GM12878 (cell line): ENCODE measurements at regions not wholly inside any gene's neighbourhood (a gene's known extent, or its start where the extent isn't known, plus 50 kb on each side); places are given as distances from the start of the nearest gene placed in this dataset.

Experiments
- ATAC-seq: fragments of 200-7000 bp; cut with Tn5 transposase; 3 replicates; pipeline ENCODE4 v1.9.1; 2020; ENCODE audit warnings: mild to moderate bottlenecking, moderate library complexity
- BruUV-seq: library from RNA; stranded (reverse); fragments of 400-500 nt; replicated peaks from 2 replicates; lab custom pipeline; 2021; lab: Mats Ljungman, UMichigan
- CTCF ChIA-PET: fragments of 300-600 bp; sonication (Branson Sonifier 250); formaldehyde crosslinking; extraction: SDS; loops from one replicate; lab custom pipeline; 2021; ENCODE audit warnings: inconsistent platforms; lab: Yijun Ruan, JAX
- POLR2A ChIA-PET: fragments of 350-600 bp; formaldehyde crosslinking; extraction: SDS; loops from one replicate; lab custom pipeline; 2021; ENCODE audit warnings: inconsistent platforms; lab: Charles Lee
- RAD21 ChIA-PET: fragments of 300-600 bp; sonication (Branson Sonifier 250); formaldehyde crosslinking; loops from one replicate; lab custom pipeline; 2023; ENCODE audit warnings: antibody characterized with exemption; ENCODE audit not compliant: unreplicated experiment; lab: Charles Lee
- SMC1A ChIA-PET: fragments of 300-600 bp; sonication (Branson Sonifier 250); formaldehyde crosslinking; loops from one replicate; lab custom pipeline; 2023; ENCODE audit not compliant: unreplicated experiment, uncharacterized antibody; lab: Charles Lee
- DNase-seq: peaks from one replicate; pipeline ENCODE4 v3.0.0-alpha.2; 2011; ENCODE audit warnings: low read depth, low spot score
- FAIRE-seq: peaks from 3 replicates; lab custom pipeline; 2011; peaks lifted over from hg19 to GRCh38; lab: Jason Lieb, UNC
- H2AFZ ChIP-seq: 2 replicates; pipeline ENCODE4 v1.6.0; 2011; ENCODE audit warnings: low read depth, low read length, control low read depth; ENCODE audit not compliant: control insufficient read depth
- H3K27ac ChIP-seq: 2 replicates; pipeline ENCODE4 v1.5.1; 2011; ENCODE audit warnings: control low read depth; ENCODE audit not compliant: control insufficient read depth, insufficient read depth
- H3K27me3 ChIP-seq, 2 experiments: replicated peaks in 1 of 2; 2 replicates each; pipeline versions ENCODE4 v1.6.0 to v1.6.1; 2011; ENCODE audit warnings: low read length in 1 of 2; ENCODE audit not compliant: control insufficient read depth in 2 of 2, insufficient read depth in 2 of 2
- H3K36me3 ChIP-seq, 2 experiments: 2 replicates each; pipeline ENCODE4 v1.5.1; 2011; ENCODE audit warnings: low read length in 1 of 2; ENCODE audit not compliant: control insufficient read depth in 2 of 2, insufficient read depth in 2 of 2
- H3K4me1 ChIP-seq: 2 replicates; pipeline ENCODE4 v1.6.1; 2011; ENCODE audit warnings: mild to moderate bottlenecking, low read length, moderate library complexity, mixed read lengths; ENCODE audit not compliant: control insufficient read depth, insufficient read depth
- H3K4me2 ChIP-seq: 2 replicates; pipeline ENCODE4 v1.6.0; 2011; ENCODE audit warnings: control low read depth; ENCODE audit not compliant: control insufficient read depth, insufficient read depth
- H3K4me3 ChIP-seq: fragments of 200-600 bp; sonication (generic); 2 replicates; pipeline ENCODE4 v1.5.1; 2016
- H3K79me2 ChIP-seq: 2 replicates; pipeline ENCODE4 v1.6.0; 2011; ENCODE audit warnings: low read length; ENCODE audit not compliant: control insufficient read depth, insufficient read depth
- H3K9ac ChIP-seq: 2 replicates; pipeline ENCODE4 v1.8.0; 2011; ENCODE audit warnings: low read length, control low read depth, mixed read lengths; ENCODE audit not compliant: control insufficient read depth, insufficient read depth
- H3K9me3 ChIP-seq: replicated peaks from 3 replicates; pipeline ENCODE4 v1.5.1; 2011; ENCODE audit warnings: mild to moderate bottlenecking, low read length; ENCODE audit not compliant: control insufficient read depth, insufficient read depth
- H4K20me1 ChIP-seq: 2 replicates; pipeline ENCODE4 v1.6.0; 2011; ENCODE audit not compliant: control insufficient read depth, insufficient read depth
- EP300 ChIP-seq, 2 experiments: fragments of 150-350 bp in 1 of 2; IDR thresholded peaks; 2 replicates each; pipeline ENCODE4 v1.6.1; 2011 to 2012; ENCODE audit warnings: low read depth in 2 of 2, low read length in 2 of 2, borderline replicate concordance in 1 of 2, improper control_type of control experiment in 1 of 2, inconsistent platforms in 1 of 2; ENCODE audit not compliant: control insufficient read depth in 1 of 2
- EZH2 ChIP-seq: IDR thresholded peaks from 2 replicates; pipeline ENCODE4 v1.6.1; 2012; ENCODE audit warnings: low read depth, mild to moderate bottlenecking, control low read depth, inconsistent platforms, low read length, borderline replicate concordance; ENCODE audit not compliant: control insufficient read depth
- FOXK2 ChIP-seq: fragments of 450-650 bp; IDR thresholded peaks from 2 replicates; pipeline ENCODE4 v1.6.1; 2017; ENCODE audit warnings: mild to moderate bottlenecking, moderate library complexity
- PAX5 ChIP-seq: IDR thresholded peaks from 2 replicates; pipeline ENCODE4 v1.6.1; 2011; ENCODE audit warnings: low read depth, low read length, borderline replicate concordance
- RUNX3 ChIP-seq: IDR thresholded peaks from 2 replicates; pipeline ENCODE4 v1.6.1; 2012; ENCODE audit warnings: low read length, inconsistent platforms
- SMAD1 ChIP-seq: fragments of 450-650 bp; IDR thresholded peaks from 2 replicates; pipeline ENCODE4 v1.6.1; 2018; ENCODE audit warnings: mild to moderate bottlenecking, low read depth; ENCODE audit not compliant: partially characterized antibody
- TBL1XR1 ChIP-seq: IDR thresholded peaks from 2 replicates; pipeline ENCODE4 v1.6.1; 2012; ENCODE audit warnings: low read depth, low read length, improper control_type of control experiment
- WRNIP1 ChIP-seq: IDR thresholded peaks from 2 replicates; pipeline ENCODE4 v1.6.1; 2011; ENCODE audit warnings: low read depth, low read length, improper control_type of control experiment, borderline replicate concordance
- ZNF217 ChIP-seq: fragments of 450-650 bp; IDR thresholded peaks from 2 replicates; pipeline ENCODE4 v1.6.1; 2017; ENCODE audit warnings: antibody characterized with exemption, mild to moderate bottlenecking
- WGBS: methylation state at CpG from one replicate; pipeline ENCODE4 v1.1.6; 2016; ENCODE audit warnings: low lambda C conversion rate; ENCODE audit not compliant: insufficient replicate concordance, insufficient coverage; ENCODE audit errors: missing lambda C conversion rate; 5-methylcytosine and 5-hydroxymethylcytosine counted together
- in situ Hi-C: fragments of 300-500 bp; cut with MboI; formaldehyde crosslinking; loops from 9 replicates; pipeline ENCODE4 v1.14.3; 2018; ENCODE audit warnings: mixed read lengths
- intact Hi-C: fragments of 100-400 bp; cut with micrococcal nuclease; formaldehyde crosslinking; loops from one replicate; pipeline ENCODE4 v1.14.2; 2022; ENCODE audit not compliant: unreplicated experiment
- TF ChIP-seq, protein P1 (sequence below): IDR thresholded peaks from 2 replicates; pipeline ENCODE4 v1.6.1; 2012; ENCODE audit warnings: mild to moderate bottlenecking, low read depth, low read length

DNA sequence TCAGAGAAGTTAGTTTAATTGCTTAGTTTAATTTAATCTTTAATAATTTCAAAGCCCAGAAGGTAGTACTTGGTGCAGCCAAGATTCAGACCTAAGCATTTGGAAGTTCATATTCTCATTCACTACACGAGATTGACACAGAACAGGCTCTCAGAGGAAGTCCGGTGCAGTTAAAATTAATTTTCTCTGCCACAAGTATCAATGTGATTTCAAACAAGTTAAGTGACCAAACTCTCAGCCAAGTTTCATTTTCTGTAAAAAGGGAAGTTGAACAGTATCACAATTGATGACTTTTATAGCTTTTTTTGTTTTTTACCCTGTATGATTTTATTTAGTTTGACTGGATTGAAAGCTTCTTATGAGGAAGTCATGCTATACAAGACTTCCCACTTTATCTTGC is 1494.9 kb upstream of the LRRTM3 start:
- CTCF ChIA-PET, result no interaction called here
- TF ChIP-seq EZH2 (no peak), RUNX3 (peak; percentile 35; the same call in 1 of the 2 replicates)
- TF ChIP-seq, all 136 proteins: peak for 1

DNA sequence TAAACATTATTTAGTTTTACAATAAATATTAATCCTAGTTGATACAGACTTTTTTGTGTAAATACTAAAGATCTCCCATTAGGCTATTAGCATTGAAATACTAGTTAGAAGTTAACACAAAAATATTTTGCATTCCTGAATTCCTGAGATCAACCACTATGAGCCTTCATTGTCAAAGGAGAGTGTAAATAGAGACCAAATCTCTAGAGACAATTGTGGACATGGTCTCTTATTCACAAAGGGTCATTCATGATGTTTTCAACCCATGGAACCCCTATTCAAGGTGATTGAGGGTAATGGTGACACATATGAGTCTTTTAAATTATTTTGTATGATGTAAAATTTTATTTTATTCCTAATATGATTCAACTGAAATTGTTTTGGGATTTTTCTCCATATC is 1454.8 kb upstream of the LRRTM3 start:
- CTCF ChIA-PET, result no interaction called here
- TF ChIP-seq, protein P1, sequence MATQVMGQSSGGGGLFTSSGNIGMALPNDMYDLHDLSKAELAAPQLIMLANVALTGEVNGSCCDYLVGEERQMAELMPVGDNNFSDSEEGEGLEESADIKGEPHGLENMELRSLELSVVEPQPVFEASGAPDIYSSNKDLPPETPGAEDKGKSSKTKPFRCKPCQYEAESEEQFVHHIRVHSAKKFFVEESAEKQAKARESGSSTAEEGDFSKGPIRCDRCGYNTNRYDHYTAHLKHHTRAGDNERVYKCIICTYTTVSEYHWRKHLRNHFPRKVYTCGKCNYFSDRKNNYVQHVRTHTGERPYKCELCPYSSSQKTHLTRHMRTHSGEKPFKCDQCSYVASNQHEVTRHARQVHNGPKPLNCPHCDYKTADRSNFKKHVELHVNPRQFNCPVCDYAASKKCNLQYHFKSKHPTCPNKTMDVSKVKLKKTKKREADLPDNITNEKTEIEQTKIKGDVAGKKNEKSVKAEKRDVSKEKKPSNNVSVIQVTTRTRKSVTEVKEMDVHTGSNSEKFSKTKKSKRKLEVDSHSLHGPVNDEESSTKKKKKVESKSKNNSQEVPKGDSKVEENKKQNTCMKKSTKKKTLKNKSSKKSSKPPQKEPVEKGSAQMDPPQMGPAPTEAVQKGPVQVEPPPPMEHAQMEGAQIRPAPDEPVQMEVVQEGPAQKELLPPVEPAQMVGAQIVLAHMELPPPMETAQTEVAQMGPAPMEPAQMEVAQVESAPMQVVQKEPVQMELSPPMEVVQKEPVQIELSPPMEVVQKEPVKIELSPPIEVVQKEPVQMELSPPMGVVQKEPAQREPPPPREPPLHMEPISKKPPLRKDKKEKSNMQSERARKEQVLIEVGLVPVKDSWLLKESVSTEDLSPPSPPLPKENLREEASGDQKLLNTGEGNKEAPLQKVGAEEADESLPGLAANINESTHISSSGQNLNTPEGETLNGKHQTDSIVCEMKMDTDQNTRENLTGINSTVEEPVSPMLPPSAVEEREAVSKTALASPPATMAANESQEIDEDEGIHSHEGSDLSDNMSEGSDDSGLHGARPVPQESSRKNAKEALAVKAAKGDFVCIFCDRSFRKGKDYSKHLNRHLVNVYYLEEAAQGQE, result no peak
- TF ChIP-seq TBL1XR1 (no peak), WRNIP1 (no peak), SMAD1 (no peak), FOXK2 (no peak), PAX5 (no peak), EP300 (IDR thresholded peaks at IDR 0.05; ENCODE audit: borderline replicate concordance in 1 of 2, control insufficient read depth in 1 of 2, low read depth in 2 of 2, low read length in 2 of 2) (no peak), ZNF217 (no peak)
- TF ChIP-seq, all 136 proteins: peak for 0
- Histone ChIP-seq H4K20me1 (no peaks in the 10 kb centered on the region), H3K36me3 (no peaks in the 10 kb centered on the region), H2AFZ (no peak overlapping the region), H3K9ac (no peak overlapping the region), H3K27me3 (no peaks in the 10 kb centered on the region), H3K4me2 (no peak overlapping the region), H3K9me3 (no peaks in the 10 kb centered on the region), H3K4me3 (no peak overlapping the region), H3K79me2 (no peaks in the 10 kb centered on the region), H3K27ac (no peak overlapping the region), H3K4me1 (no peaks in the 10 kb centered on the region)
- no peak for ATAC-seq
- intact Hi-C loops (no loop called here), in situ Hi-C loops (no loop called here)
- ChIA-PET RAD21 (no interaction called here), SMC1A (no interaction called here), POLR2A (no interaction called here)
- no TSS peak for BruUV-seq
- DNase-seq, result no peak
- no peak for FAIRE-seq

More for the DNA sequence above, 1494.9 kb upstream of the LRRTM3 start:
- DNase-seq (no peak), ATAC-seq (peak; percentile 78), FAIRE-seq (no peak)
- no peaks in the 10 kb centered on the region for H3K4me1 ChIP-seq
- RAD21 ChIA-PET, result interaction anchor here (1.2 kb wide), 1 partner anchor 195 kb away, joined by 3 read pairs; no protein-coding TSS in a partner anchor
- intact Hi-C loops (no loop called here), in situ Hi-C loops (no loop called here)
- no peak overlapping the region for H3K27ac ChIP-seq
- no peaks in the 10 kb centered on the region for H3K27me3 ChIP-seq
- no peak overlapping the region for H2AFZ ChIP-seq
- H3K9me3 ChIP-seq, result no peaks in the 10 kb centered on the region
- H3K36me3 ChIP-seq, result no peaks in the 10 kb centered on the region
- 0% methylated on average over 2 of the region's 2 CpGs for WGBS
- no TSS peak for BruUV-seq
- H4K20me1 ChIP-seq, result no peaks in the 10 kb centered on the region
- H3K9ac ChIP-seq, result no peak overlapping the region
- no peak overlapping the region for H3K4me2 ChIP-seq
- no peaks in the 10 kb centered on the region for H3K79me2 ChIP-seq
- POLR2A ChIA-PET, result no interaction called here
- SMC1A ChIA-PET, result interaction anchor here (1.1 to 1.4 kb wide), 2 partner anchors 11 to 36 kb away, joined by 3 read pairs; no protein-coding TSS in a partner anchor
- no peak overlapping the region for H3K4me3 ChIP-seq
